AG09319 (cell line): ENCODE measurements at regions not wholly inside any gene's neighbourhood (a gene's known extent, or its start where the extent isn't known, plus 50 kb on each side); places are given as distances from the start of the nearest gene placed in this dataset.

Experiments used
- DNase-seq: peaks from one replicate; pipeline ENCODE4 v3.0.0-alpha.2; 2010; ENCODE audit warnings: low read depth; ENCODE audit errors: extremely low read depth
- TF ChIP-seq, protein P1 (sequence below): IDR thresholded peaks from 2 replicates; pipeline ENCODE4 v1.5.1; 2011; ENCODE audit warnings: low read depth, mild to moderate bottlenecking, inconsistent platforms, low read length, moderate library complexity

DNA sequence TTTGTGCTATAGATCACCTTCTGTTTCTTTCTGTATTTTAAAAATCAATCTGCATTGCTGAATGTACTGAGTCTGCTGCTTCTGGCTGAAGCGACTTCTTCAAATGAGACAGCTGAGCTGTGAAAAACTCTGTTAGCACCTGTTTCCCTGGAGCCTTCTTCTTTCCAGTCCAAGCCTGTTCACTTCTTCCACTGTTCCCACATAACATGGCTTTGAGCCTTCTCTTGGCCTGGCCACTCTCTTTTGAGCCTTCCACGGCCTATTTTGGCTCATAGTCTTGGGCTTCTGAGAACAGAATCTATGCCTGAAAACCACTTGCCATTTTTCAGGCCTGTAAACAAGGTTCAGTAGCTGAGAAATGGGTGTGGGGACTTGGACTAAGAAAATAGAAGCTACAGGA lies 132.9 kb upstream of the IGFBP7 start:
- no peak for DNase-seq

DNA sequence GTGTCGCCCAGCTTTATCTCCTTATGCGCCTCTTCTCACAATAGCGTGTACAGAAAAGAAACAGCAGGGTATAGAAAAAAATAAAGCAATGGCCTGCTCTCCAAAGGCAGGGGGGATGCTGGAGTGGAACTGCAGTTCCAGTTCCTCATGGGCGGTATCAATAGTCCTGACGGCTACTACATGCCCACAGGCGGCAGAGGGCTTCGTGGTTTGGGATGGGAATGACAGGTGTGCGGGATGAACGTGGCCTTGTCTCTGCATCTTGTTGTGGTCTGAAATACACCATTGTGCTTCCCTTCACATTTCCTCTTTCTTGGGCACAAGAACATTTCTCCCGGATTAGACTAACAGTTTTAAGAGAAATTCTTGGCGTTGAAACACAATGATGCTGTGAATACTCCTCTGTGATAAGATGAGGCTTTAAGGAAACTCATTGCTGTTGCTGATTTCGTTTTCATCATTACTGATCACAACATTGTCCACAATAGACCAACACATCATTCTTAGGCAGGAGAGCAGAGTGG lies 124.1 kb upstream of the IGFBP7 start:
- DNase-seq = no peak
- TF ChIP-seq, protein P1, sequence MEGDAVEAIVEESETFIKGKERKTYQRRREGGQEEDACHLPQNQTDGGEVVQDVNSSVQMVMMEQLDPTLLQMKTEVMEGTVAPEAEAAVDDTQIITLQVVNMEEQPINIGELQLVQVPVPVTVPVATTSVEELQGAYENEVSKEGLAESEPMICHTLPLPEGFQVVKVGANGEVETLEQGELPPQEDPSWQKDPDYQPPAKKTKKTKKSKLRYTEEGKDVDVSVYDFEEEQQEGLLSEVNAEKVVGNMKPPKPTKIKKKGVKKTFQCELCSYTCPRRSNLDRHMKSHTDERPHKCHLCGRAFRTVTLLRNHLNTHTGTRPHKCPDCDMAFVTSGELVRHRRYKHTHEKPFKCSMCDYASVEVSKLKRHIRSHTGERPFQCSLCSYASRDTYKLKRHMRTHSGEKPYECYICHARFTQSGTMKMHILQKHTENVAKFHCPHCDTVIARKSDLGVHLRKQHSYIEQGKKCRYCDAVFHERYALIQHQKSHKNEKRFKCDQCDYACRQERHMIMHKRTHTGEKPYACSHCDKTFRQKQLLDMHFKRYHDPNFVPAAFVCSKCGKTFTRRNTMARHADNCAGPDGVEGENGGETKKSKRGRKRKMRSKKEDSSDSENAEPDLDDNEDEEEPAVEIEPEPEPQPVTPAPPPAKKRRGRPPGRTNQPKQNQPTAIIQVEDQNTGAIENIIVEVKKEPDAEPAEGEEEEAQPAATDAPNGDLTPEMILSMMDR = no peak

More for the DNA sequence above, 132.9 kb upstream of the IGFBP7 start:
- TF ChIP-seq, protein P1 = no peak

DNA sequence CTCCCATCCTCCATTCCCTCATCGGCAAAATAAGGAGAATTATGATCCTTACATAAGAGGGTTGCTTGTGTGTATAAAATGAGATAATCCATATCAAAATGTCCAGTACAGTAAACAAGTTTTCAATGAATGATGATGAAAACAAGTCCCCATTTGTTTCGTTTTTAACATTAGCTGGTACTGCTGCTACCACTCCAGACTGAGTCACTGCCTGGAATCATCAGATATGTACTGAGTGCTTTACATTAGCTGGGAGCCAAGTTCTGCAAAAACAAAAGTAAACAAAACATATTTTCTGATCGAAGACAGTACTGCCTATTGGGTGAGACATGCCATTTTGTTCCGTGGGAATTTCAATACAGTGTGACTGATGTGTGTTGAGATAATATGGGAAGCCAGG lies 123.2 kb upstream of the IGFBP7 start:
- TF ChIP-seq, protein P1 = no peak
- no peak for DNase-seq

DNA sequence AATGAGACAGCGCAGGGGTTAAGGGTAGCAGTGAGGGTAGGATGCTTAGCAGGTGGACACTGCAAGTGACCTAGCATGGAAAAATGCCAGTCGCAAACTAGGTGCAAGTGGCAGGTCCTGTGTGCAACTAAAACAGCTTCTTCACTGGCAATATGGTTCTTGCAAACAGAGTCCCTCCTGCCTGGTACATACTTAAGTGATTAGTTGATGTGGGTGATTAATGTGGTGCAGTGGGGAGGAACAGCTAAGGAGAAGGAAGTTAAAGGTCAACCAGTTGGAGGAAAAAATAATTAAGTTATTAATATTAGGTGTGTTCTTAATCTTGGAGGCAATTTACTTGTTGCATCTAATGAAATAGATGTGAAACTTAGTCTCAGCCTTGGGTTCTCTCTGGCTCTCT lies 121.6 kb upstream of the IGFBP7 start:
- TF ChIP-seq, protein P1 = no peak
- DNase-seq = no peak

DNA sequence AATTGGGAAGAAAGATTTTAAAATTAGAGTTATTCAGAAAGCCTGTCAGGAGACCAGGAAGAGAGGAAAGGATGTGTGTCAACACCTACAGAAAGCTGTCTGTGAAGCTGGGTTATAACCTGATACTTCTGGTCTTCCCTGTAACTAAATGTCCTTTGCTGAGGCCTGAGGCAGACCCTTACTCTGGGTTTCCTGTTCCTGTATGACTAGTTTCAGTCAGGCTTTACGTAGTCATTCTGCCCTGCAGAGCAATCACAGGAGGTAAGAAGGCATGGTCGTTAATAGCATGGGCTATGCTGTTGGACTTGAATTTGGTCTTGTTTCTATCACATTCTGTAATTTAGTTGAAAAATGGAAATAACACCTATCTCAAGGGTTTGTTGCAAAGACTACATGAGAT lies 110.5 kb upstream of the IGFBP7 start:
- TF ChIP-seq, protein P1 = no peak
- no peak for DNase-seq

DNA sequence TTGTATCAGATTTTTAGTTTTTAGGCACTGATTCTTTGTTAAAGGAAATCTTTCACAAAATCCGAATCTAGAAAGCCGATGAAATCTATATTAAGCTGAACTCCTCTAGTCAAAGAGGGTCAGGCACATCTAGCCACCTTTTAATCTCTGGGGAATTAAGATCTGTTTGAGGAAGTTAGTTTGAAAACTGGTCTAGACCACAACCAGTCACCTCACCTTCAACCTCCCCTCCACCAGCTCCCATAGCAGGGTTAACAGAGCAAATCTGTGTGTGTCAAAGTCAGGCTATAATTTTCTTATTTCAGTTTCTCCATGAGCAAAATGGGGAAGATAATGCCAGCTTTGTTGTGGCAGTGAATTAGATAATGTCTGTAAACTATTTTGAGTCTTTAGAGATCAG lies 110.0 kb upstream of the IGFBP7 start:
- TF ChIP-seq, protein P1 = no peak
- DNase-seq = no peak

DNA sequence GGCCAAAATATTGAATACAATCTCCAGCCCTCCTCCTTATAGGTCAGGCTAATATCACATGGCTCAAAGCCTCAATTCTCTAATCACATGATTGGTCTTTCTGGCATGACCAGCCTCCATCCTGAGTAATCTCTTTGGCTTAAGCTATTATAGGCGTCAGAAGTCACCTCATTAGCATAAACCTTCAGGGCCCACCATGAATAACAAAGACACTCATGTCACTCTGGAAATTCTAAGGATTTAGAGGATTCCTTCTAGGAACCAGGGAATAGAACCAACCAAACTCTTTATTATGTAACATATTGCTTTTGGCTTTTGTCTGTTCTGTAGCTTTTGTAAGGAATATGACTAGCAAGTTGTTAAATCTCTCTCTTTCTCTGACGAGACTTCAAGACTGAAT lies 109.2 kb upstream of the IGFBP7 start:
- TF ChIP-seq, protein P1 = no peak

More for the DNA sequence above, 109.2 kb upstream of the IGFBP7 start:
- DNase-seq = no peak
